ENCODE measurements at regions not wholly inside any gene's neighbourhood (a gene's known extent, or its start where the extent isn't known, plus 50 kb on each side); places are given as distances from the start of the nearest gene placed in this dataset.

- no peaks in the 10 kb centered on the region for H3K9me3 ChIP-seq (ENCODE audit: insufficient read depth, low read depth, low read length)
- no peak overlapping the region for H2BK5ac ChIP-seq (ENCODE audit: low read depth, low read length, poor library complexity)
- H3K18ac ChIP-seq (ENCODE audit: low read length) = no peak overlapping the region
- H3K4me1 ChIP-seq (ENCODE audit: control insufficient read depth in 1 of 2, insufficient read depth in 2 of 2, low read length in 2 of 2) = peaks cover 0 to 2% of the 10 kb centered on the region in 2 experiments
- H2AK5ac ChIP-seq (ENCODE audit: low read length) = no peak overlapping the region
- no peak overlapping the region for H3K4me2 ChIP-seq (ENCODE audit: low read length)
- no peak overlapping the region for H3K23ac ChIP-seq (ENCODE audit: low read length)
- H4K91ac ChIP-seq (ENCODE audit: low read depth, low read length) = no peak overlapping the region
- no peak overlapping the region for H2AFZ ChIP-seq (ENCODE audit: insufficient read depth, low read length, poor library complexity)
- H3K36me3 ChIP-seq (ENCODE audit: control insufficient read depth in 1 of 2, insufficient read depth in 2 of 2, low read length in 2 of 2) = no peaks in the 10 kb centered on the region
- H3K27ac ChIP-seq (ENCODE audit: low read depth, low read length) = no peak overlapping the region
- no peak overlapping the region for H4K12ac ChIP-seq (ENCODE audit: low read depth, low read length)
- H3K4ac ChIP-seq (ENCODE audit: low read depth, low read length) = no peak overlapping the region
- no peak for DNase-seq
- H3K9ac ChIP-seq (ENCODE audit: low read length) = no peak overlapping the region
- H3K27me3 ChIP-seq (ENCODE audit: insufficient read depth, low read length) = no peaks in the 10 kb centered on the region
- H3K79me1 ChIP-seq (ENCODE audit: low read length) = no peaks in the 10 kb centered on the region
- no peaks in the 10 kb centered on the region for H3K79me2 ChIP-seq (ENCODE audit: control insufficient read depth, insufficient read depth, low read length, poor library complexity)
- no peak overlapping the region for H3K14ac ChIP-seq (ENCODE audit: low read length)
- no peak overlapping the region for H2BK12ac ChIP-seq (ENCODE audit: low read length)
- no peak overlapping the region for H2BK120ac ChIP-seq (ENCODE audit: insufficient read depth, low read length, poor library complexity)
- WGBS (ENCODE audit: extremely low coverage, insufficient coverage, insufficient read length) = no CpG with 5 or more reads among the region's 4 CpGs
- no peak overlapping the region for H4K8ac ChIP-seq (ENCODE audit: low read depth, low read length)
- no peak overlapping the region for H3K4me3 ChIP-seq (ENCODE audit: low read depth, low read length)
Observed at GRCh38 chr16:79954921-79955705, 354.6 kb upstream of the MAF start.

GRCh38 chr16:79950932-79951719 lies 350.6 kb upstream of the MAF start:
- Histone ChIP-seq H3K9me3 (ENCODE audit: insufficient read depth, low read depth, low read length) (no peaks in the 10 kb centered on the region), H3K9ac (ENCODE audit: low read length) (no peak overlapping the region), H3K23ac (ENCODE audit: low read length) (no peak overlapping the region), H3K79me2 (ENCODE audit: control insufficient read depth, insufficient read depth, low read length, poor library complexity) (no peaks in the 10 kb centered on the region), H3K79me1 (ENCODE audit: low read length) (no peaks in the 10 kb centered on the region), H3K4me3 (ENCODE audit: low read depth, low read length) (no peak overlapping the region), H3K4ac (ENCODE audit: low read depth, low read length) (no peak overlapping the region), H2AFZ (ENCODE audit: insufficient read depth, low read length, poor library complexity) (no peak overlapping the region), H4K8ac (ENCODE audit: low read depth, low read length) (no peak overlapping the region), H2BK12ac (ENCODE audit: low read length) (no peak overlapping the region), H4K91ac (ENCODE audit: low read depth, low read length) (no peak overlapping the region), H2AK5ac (ENCODE audit: low read length) (no peak overlapping the region), H3K27me3 (ENCODE audit: insufficient read depth, low read length) (no peaks in the 10 kb centered on the region), H3K4me2 (ENCODE audit: low read length) (no peak overlapping the region), H3K14ac (ENCODE audit: low read length) (no peak overlapping the region), H3K18ac (ENCODE audit: low read length) (no peak overlapping the region), H3K36me3 (ENCODE audit: control insufficient read depth in 1 of 2, insufficient read depth in 2 of 2, low read length in 2 of 2) (no peaks in the 10 kb centered on the region), H3K27ac (ENCODE audit: low read depth, low read length) (no peak overlapping the region), H3K4me1 (ENCODE audit: control insufficient read depth in 1 of 2, insufficient read depth in 2 of 2, low read length in 2 of 2) (peaks cover 0 to 2% of the 10 kb centered on the region in 2 experiments), H2BK120ac (ENCODE audit: insufficient read depth, low read length, poor library complexity) (no peak overlapping the region), H4K12ac (ENCODE audit: low read depth, low read length) (no peak overlapping the region), H2BK5ac (ENCODE audit: low read depth, low read length, poor library complexity) (no peak overlapping the region)
- no CpG with 5 or more reads among the region's 3 CpGs for WGBS (ENCODE audit: extremely low coverage, insufficient coverage, insufficient read length)
- no peak for DNase-seq

- Histone ChIP-seq H4K12ac (ENCODE audit: low read depth, low read length) (no peak overlapping the region), H2BK5ac (ENCODE audit: low read depth, low read length, poor library complexity) (no peak overlapping the region), H2BK12ac (ENCODE audit: low read length) (no peak overlapping the region), H3K9me3 (ENCODE audit: insufficient read depth, low read depth, low read length) (no peaks in the 10 kb centered on the region), H3K79me1 (ENCODE audit: low read length) (no peaks in the 10 kb centered on the region), H4K8ac (ENCODE audit: low read depth, low read length) (no peak overlapping the region), H3K9ac (ENCODE audit: low read length) (no peak overlapping the region), H2BK120ac (ENCODE audit: insufficient read depth, low read length, poor library complexity) (no peak overlapping the region), H3K4me1 (ENCODE audit: control insufficient read depth in 1 of 2, insufficient read depth in 2 of 2, low read length in 2 of 2) (peaks cover 0 to 2% of the 10 kb centered on the region in 2 experiments), H3K4me3 (ENCODE audit: low read depth, low read length) (no peak overlapping the region), H3K36me3 (ENCODE audit: control insufficient read depth in 1 of 2, insufficient read depth in 2 of 2, low read length in 2 of 2) (no peaks in the 10 kb centered on the region), H3K27me3 (ENCODE audit: insufficient read depth, low read length) (no peaks in the 10 kb centered on the region), H3K4ac (ENCODE audit: low read depth, low read length) (no peak overlapping the region), H4K91ac (ENCODE audit: low read depth, low read length) (no peak overlapping the region), H3K14ac (ENCODE audit: low read length) (no peak overlapping the region), H3K4me2 (ENCODE audit: low read length) (no peak overlapping the region), H3K27ac (ENCODE audit: low read depth, low read length) (no peak overlapping the region), H3K79me2 (ENCODE audit: control insufficient read depth, insufficient read depth, low read length, poor library complexity) (no peaks in the 10 kb centered on the region), H2AK5ac (ENCODE audit: low read length) (no peak overlapping the region), H3K18ac (ENCODE audit: low read length) (no peak overlapping the region), H3K23ac (ENCODE audit: low read length) (no peak overlapping the region), H2AFZ (ENCODE audit: insufficient read depth, low read length, poor library complexity) (no peak overlapping the region)
- no CpG with 5 or more reads among the region's 1 CpG for WGBS (ENCODE audit: extremely low coverage, insufficient coverage, insufficient read length)
- DNase-seq = no peak
Observed at GRCh38 chr16:79949417-79949816, 348.9 kb upstream of the MAF start.

GRCh38 chr16:79947771-79948170 lies 347.2 kb upstream of the MAF start:
- Histone ChIP-seq H3K4me3 (ENCODE audit: low read depth, low read length) (no peak overlapping the region), H3K27ac (ENCODE audit: low read depth, low read length) (no peak overlapping the region), H3K79me2 (ENCODE audit: control insufficient read depth, insufficient read depth, low read length, poor library complexity) (no peaks in the 10 kb centered on the region), H3K27me3 (ENCODE audit: insufficient read depth, low read length) (no peaks in the 10 kb centered on the region), H2BK12ac (ENCODE audit: low read length) (no peak overlapping the region), H2AK5ac (ENCODE audit: low read length) (no peak overlapping the region), H2BK120ac (ENCODE audit: insufficient read depth, low read length, poor library complexity) (no peak overlapping the region), H3K18ac (ENCODE audit: low read length) (no peak overlapping the region), H3K9me3 (ENCODE audit: insufficient read depth, low read depth, low read length) (no peaks in the 10 kb centered on the region), H3K9ac (ENCODE audit: low read length) (no peak overlapping the region), H2BK5ac (ENCODE audit: low read depth, low read length, poor library complexity) (no peak overlapping the region), H3K4me2 (ENCODE audit: low read length) (no peak overlapping the region), H4K8ac (ENCODE audit: low read depth, low read length) (no peak overlapping the region), H3K4ac (ENCODE audit: low read depth, low read length) (no peak overlapping the region), H3K14ac (ENCODE audit: low read length) (no peak overlapping the region), H2AFZ (ENCODE audit: insufficient read depth, low read length, poor library complexity) (no peak overlapping the region), H3K23ac (ENCODE audit: low read length) (no peak overlapping the region), H4K91ac (ENCODE audit: low read depth, low read length) (no peak overlapping the region), H3K79me1 (ENCODE audit: low read length) (no peaks in the 10 kb centered on the region), H3K36me3 (ENCODE audit: control insufficient read depth in 1 of 2, insufficient read depth in 2 of 2, low read length in 2 of 2) (no peaks in the 10 kb centered on the region), H3K4me1 (ENCODE audit: control insufficient read depth in 1 of 2, insufficient read depth in 2 of 2, low read length in 2 of 2) (peaks cover 0 to 3% of the 10 kb centered on the region in 2 experiments), H4K12ac (ENCODE audit: low read depth, low read length) (no peak overlapping the region)
- DNase-seq = no peak
- no CpG with 5 or more reads among the region's 3 CpGs for WGBS (ENCODE audit: extremely low coverage, insufficient coverage, insufficient read length)

Data from trophoblast cell (in vitro differentiated cells and primary cell).